OCI-LY3 (cell line): ENCODE measurements at regions not wholly inside any gene's neighbourhood (a gene's known extent, or its start where the extent isn't known, plus 50 kb on each side); places are given as distances from the start of the nearest gene placed in this dataset.

Experiments used
- EZH2phosphoT487 ChIP-seq: fragments of 200-600 bp; shearing (Covaris generic); IDR thresholded peaks from 2 replicates; pipeline ENCODE4 v1.6.1; 2018; ENCODE audit warnings: antibody characterized with exemption, mixed run types, low read depth
- TF ChIP-seq, protein P1 (sequence below): fragments of 200-600, 300-600 bp; sonication (generic); IDR thresholded peaks from 2 replicates; pipeline ENCODE4 v1.5.1; 2014; ENCODE audit warnings: antibody characterized with exemption, low read length, low read depth

DNA sequence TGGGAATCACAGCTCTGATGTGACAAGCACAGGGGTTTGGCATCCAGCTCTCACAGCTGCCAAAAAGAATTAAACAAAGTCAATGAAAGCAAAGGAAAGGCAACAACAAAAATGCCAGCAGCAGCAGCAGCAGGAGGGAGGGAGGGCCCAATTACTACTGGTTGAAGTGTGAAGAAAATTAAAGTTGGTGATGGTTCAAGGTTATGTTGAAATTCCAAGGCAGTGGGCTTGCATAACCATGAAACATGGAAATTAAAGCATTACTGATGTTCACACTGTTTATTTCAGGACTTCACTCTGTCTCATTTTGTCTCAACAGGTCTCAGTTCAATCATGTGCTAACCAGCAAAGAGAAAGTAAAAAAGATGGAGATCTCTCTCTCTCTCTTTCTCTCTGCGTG is 220.3 kb upstream of the LYPLAL1 start:
- TF ChIP-seq, protein P1, sequence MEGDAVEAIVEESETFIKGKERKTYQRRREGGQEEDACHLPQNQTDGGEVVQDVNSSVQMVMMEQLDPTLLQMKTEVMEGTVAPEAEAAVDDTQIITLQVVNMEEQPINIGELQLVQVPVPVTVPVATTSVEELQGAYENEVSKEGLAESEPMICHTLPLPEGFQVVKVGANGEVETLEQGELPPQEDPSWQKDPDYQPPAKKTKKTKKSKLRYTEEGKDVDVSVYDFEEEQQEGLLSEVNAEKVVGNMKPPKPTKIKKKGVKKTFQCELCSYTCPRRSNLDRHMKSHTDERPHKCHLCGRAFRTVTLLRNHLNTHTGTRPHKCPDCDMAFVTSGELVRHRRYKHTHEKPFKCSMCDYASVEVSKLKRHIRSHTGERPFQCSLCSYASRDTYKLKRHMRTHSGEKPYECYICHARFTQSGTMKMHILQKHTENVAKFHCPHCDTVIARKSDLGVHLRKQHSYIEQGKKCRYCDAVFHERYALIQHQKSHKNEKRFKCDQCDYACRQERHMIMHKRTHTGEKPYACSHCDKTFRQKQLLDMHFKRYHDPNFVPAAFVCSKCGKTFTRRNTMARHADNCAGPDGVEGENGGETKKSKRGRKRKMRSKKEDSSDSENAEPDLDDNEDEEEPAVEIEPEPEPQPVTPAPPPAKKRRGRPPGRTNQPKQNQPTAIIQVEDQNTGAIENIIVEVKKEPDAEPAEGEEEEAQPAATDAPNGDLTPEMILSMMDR: no peak
- no peak for TF ChIP-seq EZH2phosphoT487
